ENCODE measurements at regions not wholly inside any gene's neighbourhood (a gene's known extent, or its start where the extent isn't known, plus 50 kb on each side); places are given as distances from the start of the nearest gene placed in this dataset.
A peak's percentile ranks its signal among the peaks of the same experiment; 100 is the strongest.

- Histone ChIP-seq H3K36me3 (ENCODE audit: low read depth, missing control alignments) (no peaks in the 10 kb centered on the region), H3K27me3 (no peaks in the 10 kb centered on the region), H3K4me3 (peak overlapping the region; percentile 47 to 58), H3K9me3 (no peaks in the 10 kb centered on the region), H3K4me1 (no peaks in the 10 kb centered on the region), H3K27ac (peak overlapping the region in 1 of 2 donors; percentile 57)
- intact Hi-C loops (cut with DNase I; ENCODE audit: low total_unique reads) = no loop called here
- TF ChIP-seq POLR2A (IDR thresholded peaks at IDR 0.05) (no peak), CTCF (IDR thresholded peaks at IDR 0.05) (no peak)
- WGBS, 2 donors = 76 to 80% methylated on average over 42 of the region's 42 CpGs
- peak; percentile 47 for DNase-seq
Measured at GRCh38 chr2:83517727-83518368, 941.2 kb downstream of the SUCLG1 start.

GRCh38 chr2:83516503-83516902 lies 942.6 kb downstream of the SUCLG1 start:
- Histone ChIP-seq H3K27ac (no peak overlapping the region), H3K27me3 (no peaks in the 10 kb centered on the region), H3K4me3 (no peak overlapping the region), H3K4me1 (no peaks in the 10 kb centered on the region), H3K9me3 (no peaks in the 10 kb centered on the region), H3K36me3 (ENCODE audit: low read depth, missing control alignments) (no peaks in the 10 kb centered on the region)
- DNase-seq = peak; percentile 26
- WGBS, 2 donors = 40 to 46% methylated on average over 3 of the region's 3 CpGs
- intact Hi-C loops (cut with DNase I; ENCODE audit: low total_unique reads) = no loop called here
- TF ChIP-seq CTCF (IDR thresholded peaks at IDR 0.05) = no peak
- TF ChIP-seq POLR2A (IDR thresholded peaks at IDR 0.05) = no peak

GRCh38 chr2:83487451-83487850 lies 971.6 kb downstream of the SUCLG1 start:
- Histone ChIP-seq H3K27me3 (no peaks in the 10 kb centered on the region), H3K4me1 (no peaks in the 10 kb centered on the region), H3K27ac (no peak overlapping the region), H3K9me3 (no peaks in the 10 kb centered on the region), H3K36me3 (ENCODE audit: low read depth, missing control alignments) (no peaks in the 10 kb centered on the region), H3K4me3 (no peak overlapping the region)
- no peak for DNase-seq
- TF ChIP-seq CTCF (IDR thresholded peaks at IDR 0.05) (no peak), POLR2A (IDR thresholded peaks at IDR 0.05) (no peak)
- WGBS, 2 donors = 74 to 80% methylated on average over 1 of the region's 1 CpG
- intact Hi-C loops (cut with DNase I; ENCODE audit: low total_unique reads) = no loop called here

GRCh38 chr2:83481436-83481835 lies 977.6 kb downstream of the SUCLG1 start:
- no peaks in the 10 kb centered on the region for H3K4me1 ChIP-seq
- TF ChIP-seq POLR2A (IDR thresholded peaks at IDR 0.05) (no peak), CTCF (IDR thresholded peaks at IDR 0.05) (no peak)
- no peak overlapping the region for H3K27ac ChIP-seq
- no peaks in the 10 kb centered on the region for H3K36me3 ChIP-seq (ENCODE audit: low read depth, missing control alignments)
- no peaks in the 10 kb centered on the region for H3K27me3 ChIP-seq
- H3K4me3 ChIP-seq = no peak overlapping the region
- no peak for DNase-seq
- intact Hi-C loops (cut with DNase I; ENCODE audit: low total_unique reads) = no loop called here
- no peaks in the 10 kb centered on the region for H3K9me3 ChIP-seq

- Histone ChIP-seq H3K4me1 (no peaks in the 10 kb centered on the region), H3K27ac (no peak overlapping the region), H3K9me3 (no peaks in the 10 kb centered on the region), H3K36me3 (ENCODE audit: low read depth, missing control alignments) (no peaks in the 10 kb centered on the region), H3K27me3 (no peaks in the 10 kb centered on the region), H3K4me3 (no peak overlapping the region)
- TF ChIP-seq CTCF (IDR thresholded peaks at IDR 0.05) = no peak
- TF ChIP-seq POLR2A (IDR thresholded peaks at IDR 0.05) = no peak
- WGBS, 2 donors = 56 to 80% methylated on average over 4 of the region's 4 CpGs
- DNase-seq = no peak
- intact Hi-C loops (cut with DNase I; ENCODE audit: low total_unique reads) = no loop called here
Measured at GRCh38 chr2:83478037-83478436, 981.0 kb downstream of the SUCLG1 start.

All from testis (tissue), 2 donors.